Chondrocyte (in vitro differentiated cells): ENCODE measurements at regions not wholly inside any gene's neighbourhood (a gene's known extent, or its start where the extent isn't known, plus 50 kb on each side); places are given as distances from the start of the nearest gene placed in this dataset.

Experiments used
- DNase-seq: peaks from one replicate; pipeline ENCODE4 v3.0.0; 2021; ENCODE audit warnings: mixed read lengths, low spot score
- H3K27ac Mint-ChIP-seq: one replicate; pipeline ENCODE4 v1.8.0; 2021; ENCODE audit warnings: mild to moderate bottlenecking, moderate library complexity, mixed read lengths; ENCODE audit not compliant: unreplicated experiment
- H3K27me3 Mint-ChIP-seq: 2 replicates; pipeline ENCODE4 v1.8.0; 2021; ENCODE audit warnings: low read depth, mixed read lengths
- H3K36me3 Mint-ChIP-seq: 2 replicates; pipeline ENCODE4 v1.8.0; 2021; ENCODE audit warnings: low read depth, mixed read lengths
- H3K4me1 Mint-ChIP-seq: 2 replicates; pipeline ENCODE4 v1.8.0; 2021; ENCODE audit warnings: low read depth, mild to moderate bottlenecking, mixed read lengths
- H3K4me3 Mint-ChIP-seq: one replicate; pipeline ENCODE4 v1.8.0; 2021; ENCODE audit warnings: mild to moderate bottlenecking, moderate library complexity, mixed read lengths; ENCODE audit not compliant: unreplicated experiment
- H3K9me3 Mint-ChIP-seq: 2 replicates; pipeline ENCODE4 v1.8.0; 2021; ENCODE audit warnings: low read depth, mixed read lengths
- CTCF ChIP-seq: fragments of 200-600 bp; sonication (generic); IDR thresholded peaks from 2 replicates; pipeline ENCODE4 v1.5.0; 2021; ENCODE audit warnings: antibody characterized with exemption, mild to moderate bottlenecking, moderate library complexity

DNA sequence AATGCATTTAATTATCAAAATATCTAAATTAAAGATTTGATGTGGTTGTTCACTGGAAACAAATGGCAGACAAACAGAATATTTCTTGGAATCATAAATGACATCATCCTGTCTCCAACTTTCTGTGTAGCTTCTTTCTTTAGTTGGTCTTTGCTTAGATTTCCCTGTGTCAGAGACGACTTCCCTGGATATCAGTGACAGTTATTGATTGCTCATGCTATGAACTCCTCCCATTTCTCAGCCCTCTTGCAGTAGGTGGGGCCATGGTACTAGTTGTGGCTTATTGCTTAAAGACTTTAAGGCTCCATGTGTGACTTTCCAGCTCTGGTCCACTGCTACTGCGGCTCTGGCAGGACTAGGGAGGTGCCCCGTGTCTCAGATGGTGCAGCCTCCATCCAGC is 592.6 kb downstream of the MTRR start:
- Mint-ChIP-seq H3K4me1 (no peaks in the 10 kb centered on the region), H3K36me3 (no peaks in the 10 kb centered on the region), H3K9me3 (no peaks in the 10 kb centered on the region), H3K4me3 (no peak overlapping the region), H3K27me3 (no peaks in the 10 kb centered on the region), H3K27ac (no peak overlapping the region)
- no peak for DNase-seq
- TF ChIP-seq CTCF: no peak

DNA sequence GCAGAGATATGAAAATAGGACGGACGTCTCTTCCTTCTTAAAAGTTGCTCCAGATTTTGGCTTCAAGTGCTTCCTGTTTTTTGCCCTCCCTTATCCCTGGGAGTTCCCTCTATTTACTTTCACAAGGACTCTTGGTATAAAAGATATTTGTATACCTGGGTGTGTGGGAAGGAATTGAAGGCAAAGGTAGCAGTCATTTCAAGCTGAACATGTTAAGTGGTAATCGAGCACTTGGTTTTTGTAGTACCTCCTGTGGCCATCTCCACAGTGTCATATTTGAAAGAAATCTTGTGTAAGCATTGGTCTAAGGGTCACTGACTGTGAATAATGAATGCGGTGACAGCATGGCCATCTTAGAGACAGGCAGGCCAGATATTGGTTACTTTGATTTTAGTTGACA is 593.6 kb downstream of the MTRR start:
- no peaks in the 10 kb centered on the region for H3K4me1 Mint-ChIP-seq
- no peak for DNase-seq
- no peak overlapping the region for H3K4me3 Mint-ChIP-seq
- no peak for TF ChIP-seq CTCF
- H3K27me3 Mint-ChIP-seq: no peaks in the 10 kb centered on the region
- no peak overlapping the region for H3K27ac Mint-ChIP-seq
- no peaks in the 10 kb centered on the region for H3K36me3 Mint-ChIP-seq
- no peaks in the 10 kb centered on the region for H3K9me3 Mint-ChIP-seq

DNA sequence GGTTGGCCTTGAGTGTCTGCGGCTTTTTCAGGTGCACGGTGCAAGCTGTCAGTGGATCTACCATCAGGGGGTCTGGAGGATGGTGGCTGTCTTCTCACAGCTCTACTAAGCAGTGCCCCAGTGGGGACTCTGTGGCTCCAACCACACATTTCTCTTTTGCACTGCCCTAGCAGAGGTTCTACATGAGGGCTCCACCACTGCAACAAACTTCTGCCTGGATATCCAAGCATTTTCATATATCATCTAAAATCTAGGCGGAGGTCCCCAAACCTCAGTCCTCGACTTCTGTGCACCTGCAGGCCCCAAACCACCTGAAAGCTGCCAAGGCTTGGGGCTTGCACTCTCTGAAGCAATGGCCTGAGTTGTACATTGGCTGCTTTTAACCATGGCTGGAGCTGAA is 601.5 kb downstream of the MTRR start:
- no peak for DNase-seq
- Mint-ChIP-seq H3K36me3 (no peaks in the 10 kb centered on the region), H3K27me3 (no peaks in the 10 kb centered on the region), H3K4me1 (peaks cover 4% of the 10 kb centered on the region), H3K9me3 (peaks cover 17% of the 10 kb centered on the region), H3K4me3 (no peak overlapping the region), H3K27ac (no peak overlapping the region)
- no peak for TF ChIP-seq CTCF

- Mint-ChIP-seq H3K9me3 (peaks cover 17% of the 10 kb centered on the region), H3K4me1 (peaks cover 4% of the 10 kb centered on the region), H3K27me3 (no peaks in the 10 kb centered on the region), H3K36me3 (no peaks in the 10 kb centered on the region), H3K27ac (no peak overlapping the region), H3K4me3 (no peak overlapping the region)
- no peak for TF ChIP-seq CTCF
- no peak for DNase-seq
Measured at GRCh38 chr5:8471581-8471980, 602.6 kb downstream of the MTRR start.

DNA sequence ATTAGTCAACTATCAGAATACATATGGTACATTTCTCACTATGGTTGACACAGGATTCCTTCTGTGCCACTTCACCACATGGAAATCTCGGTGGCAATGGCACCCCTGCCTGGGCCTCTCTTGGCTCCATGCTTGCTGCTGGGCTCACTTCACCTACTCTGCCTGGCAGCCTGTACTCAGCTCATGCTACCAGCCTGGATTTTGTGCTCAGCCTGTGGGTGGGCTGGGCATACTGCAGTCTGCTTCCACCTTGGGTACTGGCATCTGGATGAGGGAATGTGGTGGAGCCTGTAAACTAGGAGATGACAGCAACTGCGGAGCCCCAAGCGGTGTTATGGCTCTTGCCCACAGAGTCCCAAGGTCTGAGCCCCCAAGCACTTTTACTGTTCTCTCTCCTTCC is 604.1 kb downstream of the MTRR start:
- Mint-ChIP-seq H3K4me3 (no peak overlapping the region), H3K36me3 (no peaks in the 10 kb centered on the region), H3K27me3 (no peaks in the 10 kb centered on the region), H3K27ac (no peak overlapping the region), H3K9me3 (peaks cover 17% of the 10 kb centered on the region), H3K4me1 (peaks cover 4% of the 10 kb centered on the region)
- TF ChIP-seq CTCF: no peak
- DNase-seq: no peak
